Activated CD8-positive, alpha-beta memory T cell treated with anti-CD3 and anti-CD28 coated beads for 24 hours (primary cell): ENCODE measurements at regions not wholly inside any gene's neighbourhood (a gene's known extent, or its start where the extent isn't known, plus 50 kb on each side); places are given as distances from the start of the nearest gene placed in this dataset.

Experiments
- DNase-seq: peaks from one replicate; pipeline ENCODE4 v3.0.0-alpha.2; 2020

- no peak for DNase-seq
Measured at GRCh38 chr13:31081316-31081715, 80.4 kb downstream of the HSPH1 start.

- no peak for DNase-seq
Measured at GRCh38 chr13:31074756-31075155, 86.9 kb downstream of the HSPH1 start.

- no peak for DNase-seq
Measured at GRCh38 chr13:31073859-31074718, 87.6 kb downstream of the HSPH1 start.

GRCh38 chr13:31072041-31072440 lies 89.7 kb downstream of the HSPH1 start:
- no peak for DNase-seq

- no peak for DNase-seq
Measured at GRCh38 chr13:31069808-31070534, 91.7 kb downstream of the HSPH1 start.

- DNase-seq, result no peak
Measured at GRCh38 chr13:31068119-31068423, 93.6 kb downstream of the HSPH1 start.

GRCh38 chr13:31067416-31068118 lies 94.1 kb downstream of the HSPH1 start:
- DNase-seq, result peak; percentile 53

GRCh38 chr13:31064636-31065035 lies 97.1 kb downstream of the HSPH1 start:
- no peak for DNase-seq

GRCh38 chr13:31063772-31064171 lies 97.9 kb downstream of the HSPH1 start:
- no peak for DNase-seq

- no peak for DNase-seq
Measured at GRCh38 chr13:31060655-31061054, 101.0 kb downstream of the HSPH1 start.

GRCh38 chr13:31060220-31060619 lies 101.5 kb downstream of the HSPH1 start:
- DNase-seq, result no peak

GRCh38 chr13:31057403-31058033 lies 104.2 kb downstream of the HSPH1 start:
- no peak for DNase-seq

- DNase-seq, result no peak
Measured at GRCh38 chr13:31056644-31057271, 104.9 kb downstream of the HSPH1 start.

- DNase-seq, result no peak
Measured at GRCh38 chr13:31055589-31055988, 106.1 kb downstream of the HSPH1 start.

- DNase-seq, result peak; percentile 46
Measured at GRCh38 chr13:31054632-31055031, 107.1 kb downstream of the HSPH1 start.

GRCh38 chr13:31053896-31054295 lies 107.8 kb downstream of the HSPH1 start:
- no peak for DNase-seq

GRCh38 chr13:31053091-31053490 lies 108.6 kb downstream of the HSPH1 start:
- peak; percentile 50 for DNase-seq

- DNase-seq, result peak; percentile 45
Measured at GRCh38 chr13:31052478-31052877, 109.2 kb downstream of the HSPH1 start.

- DNase-seq, result peak; percentile 47
Measured at GRCh38 chr13:31051999-31052398, 109.7 kb downstream of the HSPH1 start.

- peak; percentile 49 for DNase-seq
Measured at GRCh38 chr13:31050486-31051400, 111.0 kb downstream of the HSPH1 start.

GRCh38 chr13:31049833-31050232 lies 111.9 kb downstream of the HSPH1 start:
- peak; percentile 41 for DNase-seq

GRCh38 chr13:31049083-31049482 lies 112.6 kb downstream of the HSPH1 start:
- peak; percentile 32 for DNase-seq
